Spleen (tissue), 7 donors: ENCODE measurements at regions not wholly inside any gene's neighbourhood (a gene's known extent, or its start where the extent isn't known, plus 50 kb on each side); places are given as distances from the start of the nearest gene placed in this dataset.

Experiments used
- POLR2A ChIP-seq, 3 donors: fragments of 450-650 bp; IDR thresholded peaks; one replicate each; pipeline ENCODE4 v1.5.1; 2017; ENCODE audit warnings: antibody characterized with exemption in 3 of 3, mild to moderate bottlenecking in 1 of 3
- POLR2AphosphoS5 ChIP-seq, 3 donors: sonication (generic); formaldehyde crosslinking; IDR thresholded peaks; one replicate each; pipeline ENCODE4 v1.5.1; 2017; ENCODE audit warnings: antibody characterized with exemption in 3 of 3
- TF ChIP-seq, protein P1 (sequence below), 11 experiments: fragments of 200-600 bp in 7 of 11; fragments of 450-650 bp in 4 of 11; sonication (generic) in 4 of 11; IDR thresholded peaks in 8 of 11; conservative IDR thresholded peaks in 3 of 11; 1 replicate in 7 of 11; 2 replicates in 4 of 11; pipeline versions ENCODE4 v1.4.0 to v1.8.0; 2016 to 2021; ENCODE audit warnings: antibody characterized with exemption in 11 of 11, inconsistent platforms in 4 of 11, mild to moderate bottlenecking in 1 of 11
- donor health status: DM: no; HTN: no; CAD: no; lungs with moderate emphysema.
- donor health status: DM: no; HTN: no; CAD: no.
- donor health status: DM: no; HTN: no; CAD: no.

DNA sequence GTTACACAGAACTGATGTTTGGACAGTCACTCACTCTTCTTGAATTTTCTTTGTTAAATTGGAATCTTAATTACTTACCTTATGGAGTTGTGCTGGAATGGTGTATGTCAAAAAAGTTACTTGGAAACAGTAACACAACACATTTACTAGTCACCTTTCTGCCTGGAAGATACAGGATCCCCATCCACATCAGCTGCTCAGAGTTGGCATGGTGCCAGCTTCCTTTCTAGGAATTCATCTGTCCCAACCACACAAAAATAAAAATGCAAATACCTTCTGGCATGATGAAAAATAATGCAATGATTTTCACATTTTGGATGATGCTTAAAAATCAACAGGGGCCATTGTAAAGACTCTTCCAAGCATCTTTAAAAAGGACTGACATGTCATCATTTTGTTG, 341.5 kb downstream of the TMEM38B start:
- TF ChIP-seq, protein P1, sequence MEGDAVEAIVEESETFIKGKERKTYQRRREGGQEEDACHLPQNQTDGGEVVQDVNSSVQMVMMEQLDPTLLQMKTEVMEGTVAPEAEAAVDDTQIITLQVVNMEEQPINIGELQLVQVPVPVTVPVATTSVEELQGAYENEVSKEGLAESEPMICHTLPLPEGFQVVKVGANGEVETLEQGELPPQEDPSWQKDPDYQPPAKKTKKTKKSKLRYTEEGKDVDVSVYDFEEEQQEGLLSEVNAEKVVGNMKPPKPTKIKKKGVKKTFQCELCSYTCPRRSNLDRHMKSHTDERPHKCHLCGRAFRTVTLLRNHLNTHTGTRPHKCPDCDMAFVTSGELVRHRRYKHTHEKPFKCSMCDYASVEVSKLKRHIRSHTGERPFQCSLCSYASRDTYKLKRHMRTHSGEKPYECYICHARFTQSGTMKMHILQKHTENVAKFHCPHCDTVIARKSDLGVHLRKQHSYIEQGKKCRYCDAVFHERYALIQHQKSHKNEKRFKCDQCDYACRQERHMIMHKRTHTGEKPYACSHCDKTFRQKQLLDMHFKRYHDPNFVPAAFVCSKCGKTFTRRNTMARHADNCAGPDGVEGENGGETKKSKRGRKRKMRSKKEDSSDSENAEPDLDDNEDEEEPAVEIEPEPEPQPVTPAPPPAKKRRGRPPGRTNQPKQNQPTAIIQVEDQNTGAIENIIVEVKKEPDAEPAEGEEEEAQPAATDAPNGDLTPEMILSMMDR (IDR thresholded peaks at IDR 0.05 in 8 of 11, conservative IDR thresholded peaks at IDR 0.05 in 3 of 11) = no peak
- TF ChIP-seq POLR2A (IDR thresholded peaks at IDR 0.05) (no peak), POLR2AphosphoS5 (IDR thresholded peaks at IDR 0.05) (no peak)
